Prostate gland (tissue), 2 donors: ENCODE measurements at regions not wholly inside any gene's neighbourhood (a gene's known extent, or its start where the extent isn't known, plus 50 kb on each side); places are given as distances from the start of the nearest gene placed in this dataset.

Experiments
- POLR2A ChIP-seq: fragments of 450-650 bp; IDR thresholded peaks from one replicate; pipeline ENCODE4 v1.6.1; 2016; ENCODE audit warnings: antibody characterized with exemption, mild to moderate bottlenecking
- TF ChIP-seq, protein P1 (sequence below), 4 experiments: fragments of 200-600 bp in 2 of 4; fragments of 450-650 bp in 2 of 4; sonication (generic) in 2 of 4; IDR thresholded peaks; 1 replicate in 3 of 4; 2 replicates in 1 of 4; pipeline ENCODE4 v1.5.1; 2016 to 2019; ENCODE audit warnings: antibody characterized with exemption in 4 of 4, mild to moderate bottlenecking in 2 of 4, moderate library complexity in 2 of 4

DNA sequence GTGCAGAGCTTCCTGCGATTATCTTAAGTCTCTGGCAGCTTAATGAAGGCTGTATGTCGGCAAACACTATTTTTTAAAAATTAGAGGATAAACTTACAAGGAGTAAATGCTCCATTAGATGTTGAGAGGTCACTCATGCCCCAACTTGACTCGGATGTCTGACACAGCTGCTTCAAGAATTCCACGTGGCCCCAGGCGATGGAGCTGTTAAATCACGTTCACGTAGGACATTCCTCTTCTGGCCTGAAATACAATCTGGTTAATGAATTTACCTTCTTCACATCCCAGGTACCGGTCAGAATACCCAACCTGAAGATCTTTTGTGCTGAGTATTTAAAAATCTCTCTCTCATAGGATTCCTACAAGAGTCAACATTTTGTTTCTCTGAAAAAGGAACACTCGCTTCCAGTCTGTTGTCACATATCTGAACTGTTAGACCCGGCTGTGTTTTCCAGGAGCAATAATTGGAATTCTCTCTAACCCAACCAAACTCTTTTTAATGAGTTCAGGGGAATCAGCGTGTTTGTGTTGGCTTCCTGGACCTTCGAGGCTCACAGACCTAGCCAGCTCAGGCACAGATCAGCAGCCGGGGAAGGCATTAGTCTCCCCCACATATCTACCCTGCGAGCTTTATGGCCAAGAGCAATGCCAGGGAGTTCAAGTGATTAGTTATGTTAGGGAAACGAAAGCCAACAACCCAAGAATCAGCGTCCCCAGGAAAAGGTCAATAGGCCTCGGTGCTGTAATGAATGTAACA, 284.9 kb downstream of the FGFR2 start:
- TF ChIP-seq, protein P1, sequence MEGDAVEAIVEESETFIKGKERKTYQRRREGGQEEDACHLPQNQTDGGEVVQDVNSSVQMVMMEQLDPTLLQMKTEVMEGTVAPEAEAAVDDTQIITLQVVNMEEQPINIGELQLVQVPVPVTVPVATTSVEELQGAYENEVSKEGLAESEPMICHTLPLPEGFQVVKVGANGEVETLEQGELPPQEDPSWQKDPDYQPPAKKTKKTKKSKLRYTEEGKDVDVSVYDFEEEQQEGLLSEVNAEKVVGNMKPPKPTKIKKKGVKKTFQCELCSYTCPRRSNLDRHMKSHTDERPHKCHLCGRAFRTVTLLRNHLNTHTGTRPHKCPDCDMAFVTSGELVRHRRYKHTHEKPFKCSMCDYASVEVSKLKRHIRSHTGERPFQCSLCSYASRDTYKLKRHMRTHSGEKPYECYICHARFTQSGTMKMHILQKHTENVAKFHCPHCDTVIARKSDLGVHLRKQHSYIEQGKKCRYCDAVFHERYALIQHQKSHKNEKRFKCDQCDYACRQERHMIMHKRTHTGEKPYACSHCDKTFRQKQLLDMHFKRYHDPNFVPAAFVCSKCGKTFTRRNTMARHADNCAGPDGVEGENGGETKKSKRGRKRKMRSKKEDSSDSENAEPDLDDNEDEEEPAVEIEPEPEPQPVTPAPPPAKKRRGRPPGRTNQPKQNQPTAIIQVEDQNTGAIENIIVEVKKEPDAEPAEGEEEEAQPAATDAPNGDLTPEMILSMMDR (IDR thresholded peaks at IDR 0.05) = no peak
- TF ChIP-seq POLR2A = no peak
